ENCODE measurements at regions not wholly inside any gene's neighbourhood (a gene's known extent, or its start where the extent isn't known, plus 50 kb on each side); places are given as distances from the start of the nearest gene placed in this dataset.

GRCh38 chr17:34852614-34853013 is 108.6 kb downstream of the CCT6B start:
- TF ChIP-seq CTCF (IDR thresholded peaks at IDR 0.05), result no peak
- TF ChIP-seq POLR2AphosphoS5 (IDR thresholded peaks at IDR 0.05), result no peak

Data from breast epithelium (tissue), 3 donors.